Mesenchymal stem cell (in vitro differentiated cells and primary cell): ENCODE measurements at regions not wholly inside any gene's neighbourhood (a gene's known extent, or its start where the extent isn't known, plus 50 kb on each side); places are given as distances from the start of the nearest gene placed in this dataset.

ENCODE experiments used
- DNase-seq: peaks from one replicate; pipeline ENCODE4 v3.0.0-alpha.2; 2013
- H2AFZ ChIP-seq: one replicate; pipeline ENCODE4 v1.6.1; 2013; ENCODE audit warnings: low read depth, mild to moderate bottlenecking, control low read depth, inconsistent platforms, low read length, moderate library complexity
- H2AK5ac ChIP-seq: 2 replicates; pipeline ENCODE4 v1.6.1; 2013; ENCODE audit warnings: low read length, moderate library complexity, mild to moderate bottlenecking, inconsistent platforms; ENCODE audit not compliant: severe bottlenecking
- H2BK120ac ChIP-seq: one replicate; pipeline ENCODE4 v1.6.1; 2013; ENCODE audit warnings: low read depth, mild to moderate bottlenecking, inconsistent platforms, low read length, moderate library complexity
- H2BK12ac ChIP-seq, 2 experiments: one replicate each; pipeline ENCODE4 v1.6.1; 2013; ENCODE audit warnings: inconsistent platforms in 2 of 2, low read length in 2 of 2, mild to moderate bottlenecking in 2 of 2, moderate library complexity in 2 of 2, control low read depth in 1 of 2
- H2BK15ac ChIP-seq: one replicate; pipeline ENCODE4 v1.6.1; 2013; ENCODE audit warnings: mild to moderate bottlenecking, low read depth, inconsistent platforms; ENCODE audit not compliant: poor library complexity, severe bottlenecking
- H2BK5ac ChIP-seq: 2 replicates; pipeline ENCODE4 v1.6.1; 2013; ENCODE audit warnings: low read depth, mild to moderate bottlenecking, low read length, control low read depth, inconsistent platforms; ENCODE audit not compliant: poor library complexity, severe bottlenecking
- H3K14ac ChIP-seq, 2 experiments: one replicate each; pipeline ENCODE4 v1.6.1; 2013; ENCODE audit warnings: inconsistent platforms in 2 of 2, low read length in 2 of 2, control low read depth in 1 of 2, mild to moderate bottlenecking in 1 of 2, moderate library complexity in 1 of 2
- H3K18ac ChIP-seq, 2 experiments: one replicate each; pipeline ENCODE4 v1.6.1; 2013; ENCODE audit warnings: inconsistent platforms in 2 of 2, low read length in 2 of 2, control low read depth in 1 of 2, low read depth in 1 of 2, mild to moderate bottlenecking in 1 of 2
- H3K23ac ChIP-seq, 2 experiments: one replicate each; pipeline ENCODE4 v1.6.1; 2013; ENCODE audit warnings: inconsistent platforms in 2 of 2, low read length in 2 of 2, mild to moderate bottlenecking in 2 of 2, moderate library complexity in 2 of 2, control low read depth in 1 of 2
- H3K27ac ChIP-seq: 2 replicates; pipeline ENCODE4 v1.5.1; 2013; ENCODE audit warnings: mild to moderate bottlenecking, moderate library complexity, low read length, control low read depth, inconsistent platforms; ENCODE audit not compliant: poor library complexity, severe bottlenecking
- H3K27me3 ChIP-seq, 2 experiments: 2 replicates each; pipeline versions ENCODE4 v1.6.1 to v1.7.0; 2013; ENCODE audit warnings: low read length in 2 of 2, mild to moderate bottlenecking in 2 of 2, moderate library complexity in 2 of 2, control low read depth in 1 of 2, inconsistent platforms in 1 of 2; ENCODE audit not compliant: control insufficient read depth in 1 of 2, insufficient read depth in 1 of 2
- H3K36me3 ChIP-seq, 2 experiments: 2 replicates each; pipeline versions ENCODE4 v1.6.1 to v1.7.0; 2013; ENCODE audit warnings: low read length in 2 of 2, control low read depth in 1 of 2, inconsistent platforms in 1 of 2, low read depth in 1 of 2, mild to moderate bottlenecking in 1 of 2; ENCODE audit not compliant: insufficient read depth in 2 of 2, control insufficient read depth in 1 of 2
- H3K4ac ChIP-seq, 2 experiments: one replicate each; pipeline ENCODE4 v1.6.1; 2013; ENCODE audit warnings: inconsistent platforms in 2 of 2, low read length in 2 of 2, mild to moderate bottlenecking in 2 of 2, moderate library complexity in 2 of 2, control low read depth in 1 of 2, low read depth in 1 of 2
- H3K4me1 ChIP-seq: 2 replicates; pipeline ENCODE4 v1.6.1; 2013; ENCODE audit warnings: low read depth, low read length, control low read depth; ENCODE audit not compliant: control insufficient read depth, insufficient read depth
- H3K4me2 ChIP-seq: 2 replicates; pipeline ENCODE4 v1.6.1; 2013; ENCODE audit warnings: low read length, mild to moderate bottlenecking, inconsistent platforms; ENCODE audit not compliant: poor library complexity, severe bottlenecking
- H3K4me3 ChIP-seq, 2 experiments: 2 replicates each; pipeline versions ENCODE4 v1.5.1 to v1.7.0; 2013; ENCODE audit warnings: low read length in 2 of 2, mild to moderate bottlenecking in 2 of 2, control low read depth in 1 of 2, low read depth in 1 of 2; ENCODE audit not compliant: insufficient read depth in 1 of 2
- H3K79me1 ChIP-seq: replicated peaks from 2 replicates; pipeline ENCODE4 v1.6.1; 2013; ENCODE audit warnings: mild to moderate bottlenecking, control low read depth, low read length, inconsistent platforms; ENCODE audit not compliant: poor library complexity, severe bottlenecking
- H3K9ac ChIP-seq: 2 replicates; pipeline ENCODE4 v1.7.0; 2013; ENCODE audit warnings: mild to moderate bottlenecking, low read length, moderate library complexity
- H3K9me3 ChIP-seq: 2 replicates; pipeline ENCODE4 v1.7.0; 2013; ENCODE audit warnings: mild to moderate bottlenecking, low read length; ENCODE audit not compliant: control insufficient read depth
- H4K8ac ChIP-seq: one replicate; pipeline ENCODE4 v1.6.1; 2013; ENCODE audit warnings: inconsistent platforms, mild to moderate bottlenecking, low read length, moderate library complexity
- H4K91ac ChIP-seq: one replicate; pipeline ENCODE4 v1.6.1; 2013; ENCODE audit warnings: mild to moderate bottlenecking, low read length, inconsistent platforms
- WGBS: methylation state at CpG from one replicate; pipeline ENCODE4 v1.1.7; 2013; ENCODE audit warnings: mixed read lengths; 5-methylcytosine and 5-hydroxymethylcytosine counted together

DNA sequence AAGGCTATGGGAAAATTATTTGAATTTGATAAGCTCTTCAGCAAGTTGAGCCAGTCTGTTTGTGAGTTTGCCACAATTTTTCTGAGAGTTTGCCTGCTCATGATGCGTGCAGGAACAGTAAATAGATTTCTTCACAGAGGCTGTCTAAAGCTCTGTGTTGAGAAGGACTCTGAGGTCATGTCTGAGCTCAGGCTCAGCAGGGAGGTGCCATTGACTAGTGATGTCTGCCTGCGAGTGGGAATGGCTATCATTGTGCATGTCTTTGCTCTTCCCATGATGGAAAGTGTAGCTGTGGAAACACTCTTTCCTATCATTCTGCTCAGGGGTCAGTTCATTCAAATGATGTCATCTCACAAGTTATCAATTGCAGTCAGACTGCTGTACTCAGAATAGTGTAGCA lies 142.8 kb downstream of the RASEF start:
- Histone ChIP-seq H3K23ac (no peak overlapping the region), H3K4me2 (no peak overlapping the region), H3K4me1 (peaks cover 11% of the 10 kb centered on the region), H2BK120ac (no peak overlapping the region), H3K9me3 (no peaks in the 10 kb centered on the region), H3K4me3 (no peak overlapping the region), H3K9ac (no peak overlapping the region), H3K27me3 (peaks cover 0 to 6% of the 10 kb centered on the region in 2 experiments), H3K36me3 (no peaks in the 10 kb centered on the region), H2BK15ac (no peak overlapping the region), H2AFZ (no peak overlapping the region), H3K79me1 (no peaks in the 10 kb centered on the region), H3K14ac (no peak overlapping the region), H4K91ac (no peak overlapping the region), H3K27ac (no peak overlapping the region), H2AK5ac (no peak overlapping the region), H4K8ac (no peak overlapping the region), H3K4ac (no peak overlapping the region), H2BK5ac (no peak overlapping the region), H2BK12ac (no peak overlapping the region), H3K18ac (no peak overlapping the region)
- no peak for DNase-seq
- 85% methylated on average over 1 of the region's 2 CpGs for WGBS

GRCh38 chr9:82922686-82923085 lies 140.3 kb downstream of the RASEF start:
- Histone ChIP-seq H3K36me3 (no peaks in the 10 kb centered on the region), H2BK12ac (no peak overlapping the region), H3K23ac (no peak overlapping the region), H2BK5ac (no peak overlapping the region), H3K4me2 (peak overlapping the region; percentile 35), H3K4me3 (no peak overlapping the region), H2BK15ac (no peak overlapping the region), H2BK120ac (no peak overlapping the region), H3K18ac (no peak overlapping the region), H3K27me3 (peaks cover 0 to 11% of the 10 kb centered on the region in 2 experiments), H2AFZ (no peak overlapping the region), H2AK5ac (no peak overlapping the region), H3K9me3 (no peaks in the 10 kb centered on the region), H4K91ac (no peak overlapping the region), H3K4ac (no peak overlapping the region), H4K8ac (no peak overlapping the region), H3K79me1 (no peaks in the 10 kb centered on the region), H3K14ac (no peak overlapping the region), H3K4me1 (peaks cover 14% of the 10 kb centered on the region), H3K9ac (no peak overlapping the region), H3K27ac (peak overlapping the region; percentile 68)
- 97% methylated on average over 10 of the region's 10 CpGs for WGBS
- no peak for DNase-seq

DNA sequence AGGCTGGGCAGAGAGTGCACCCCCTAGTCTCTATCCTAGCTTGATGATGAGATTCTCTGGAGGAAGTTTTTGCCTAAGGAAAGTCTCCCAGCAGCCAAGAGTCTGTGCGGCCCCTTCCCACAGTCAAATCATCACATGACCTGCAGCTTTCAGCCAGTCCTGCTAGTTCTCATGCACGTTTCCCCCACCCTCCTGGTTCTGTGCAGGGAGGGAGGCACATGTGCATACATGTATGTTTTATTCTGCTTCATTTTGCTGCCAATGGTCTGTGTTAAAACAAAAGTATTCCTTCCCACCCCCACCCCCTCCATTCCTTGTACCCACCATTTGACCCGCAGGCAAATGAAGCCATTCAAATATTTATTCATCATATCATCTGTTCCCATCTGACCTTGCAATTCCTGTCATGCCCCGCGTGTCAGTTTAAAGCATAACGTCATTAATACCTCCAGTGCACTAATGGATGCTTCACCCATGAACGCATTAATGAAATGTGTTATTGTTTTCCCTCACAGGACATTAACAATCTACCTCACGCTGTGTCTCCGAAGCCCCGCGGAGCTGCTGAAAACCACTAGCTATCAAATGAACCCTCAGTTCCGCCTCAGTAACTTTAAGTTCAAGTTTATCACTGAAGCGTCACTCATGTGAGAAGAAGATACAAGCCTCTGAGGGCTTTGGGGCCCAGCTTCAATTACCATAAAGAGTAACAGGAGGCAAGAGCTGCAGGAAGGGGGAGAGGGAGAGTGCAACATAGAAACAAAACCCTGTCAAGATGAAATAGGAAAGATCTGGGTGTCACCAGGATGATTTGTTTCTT lies 139.6 kb downstream of the RASEF start:
- no peak for DNase-seq
- H4K8ac ChIP-seq, result no peak overlapping the region
- no peaks in the 10 kb centered on the region for H3K79me1 ChIP-seq
- H3K4me2 ChIP-seq, result peak overlapping the region; percentile 35
- no peaks in the 10 kb centered on the region for H3K9me3 ChIP-seq
- no peak overlapping the region for H2BK15ac ChIP-seq
- no peak overlapping the region for H2AFZ ChIP-seq
- no peak overlapping the region for H2AK5ac ChIP-seq
- H3K4me1 ChIP-seq, result peaks cover 14% of the 10 kb centered on the region
- H2BK12ac ChIP-seq, result no peak overlapping the region
- no peak overlapping the region for H3K23ac ChIP-seq
- no peak overlapping the region for H3K4me3 ChIP-seq
- no peak overlapping the region for H4K91ac ChIP-seq
- WGBS, result 92% methylated on average over 13 of the region's 13 CpGs
- peaks cover 0 to 11% of the 10 kb centered on the region in 2 experiments for H3K27me3 ChIP-seq
- no peak overlapping the region for H2BK120ac ChIP-seq
- no peaks in the 10 kb centered on the region for H3K36me3 ChIP-seq
- H3K27ac ChIP-seq, result peak overlapping the region; percentile 68
- H3K14ac ChIP-seq, result no peak overlapping the region
- no peak overlapping the region for H3K4ac ChIP-seq
- no peak overlapping the region for H2BK5ac ChIP-seq
- no peak overlapping the region for H3K9ac ChIP-seq
- H3K18ac ChIP-seq, result no peak overlapping the region

GRCh38 chr9:82923912-82924605 lies 138.9 kb downstream of the RASEF start:
- 92% methylated on average over 8 of the region's 8 CpGs for WGBS
- Histone ChIP-seq H3K27ac (peak overlapping the region; percentile 29), H4K91ac (no peak overlapping the region), H3K4me2 (peak overlapping the region; percentile 9), H2AK5ac (peak overlapping the region; percentile 40), H3K18ac (no peak overlapping the region), H4K8ac (no peak overlapping the region), H3K4me1 (peaks cover 14% of the 10 kb centered on the region), H2BK120ac (no peak overlapping the region), H2BK5ac (no peak overlapping the region), H3K36me3 (no peaks in the 10 kb centered on the region), H3K79me1 (no peaks in the 10 kb centered on the region), H3K23ac (no peak overlapping the region), H2AFZ (no peak overlapping the region), H3K9ac (no peak overlapping the region), H3K27me3 (peaks cover 0 to 15% of the 10 kb centered on the region in 2 experiments), H3K4me3 (no peak overlapping the region), H3K4ac (no peak overlapping the region), H3K14ac (no peak overlapping the region), H3K9me3 (no peaks in the 10 kb centered on the region), H2BK12ac (no peak overlapping the region), H2BK15ac (no peak overlapping the region)
- DNase-seq, result no peak
